GM19351 (cell line): ENCODE measurements at regions not wholly inside any gene's neighbourhood (a gene's known extent, or its start where the extent isn't known, plus 50 kb on each side); places are given as distances from the start of the nearest gene placed in this dataset.

Source experiments
- ATAC-seq: cut with Tn5 transposase; IDR thresholded peaks from one replicate; pipeline ENCODE4 v1.9.1; 2021; ENCODE audit warnings: mild to moderate bottlenecking, moderate library complexity; ENCODE audit not compliant: unreplicated experiment

- peak; percentile 91 for ATAC-seq
Measured at GRCh38 chr4:56757821-56758411, 63.6 kb downstream of the SPINK2 start.

GRCh38 chr4:56757261-56757746 is 64.2 kb downstream of the SPINK2 start:
- peak; percentile 43 for ATAC-seq

GRCh38 chr4:56755901-56756300 is 65.6 kb downstream of the SPINK2 start:
- no peak for ATAC-seq

- no peak for ATAC-seq
Measured at GRCh38 chr4:56752985-56753384, 68.5 kb downstream of the SPINK2 start.

- ATAC-seq, result no peak
Measured at GRCh38 chr4:56750231-56750630, 69.1 kb upstream of the HOPX start.

- no peak for ATAC-seq
Measured at GRCh38 chr4:56748271-56748670, 67.2 kb upstream of the HOPX start.

- no peak for ATAC-seq
Measured at GRCh38 chr4:56746639-56747038, 65.5 kb upstream of the HOPX start.

- ATAC-seq, result no peak
Measured at GRCh38 chr4:56745042-56745441, 63.9 kb upstream of the HOPX start.

- peak; percentile 55 for ATAC-seq
Measured at GRCh38 chr4:56744030-56744429, 62.9 kb upstream of the HOPX start.

GRCh38 chr4:56743550-56743949 is 62.5 kb upstream of the HOPX start:
- no peak for ATAC-seq

GRCh38 chr4:56742080-56742871 is 61.2 kb upstream of the HOPX start:
- no peak for ATAC-seq

GRCh38 chr4:56741595-56741994 is 60.5 kb upstream of the HOPX start:
- ATAC-seq, result no peak

GRCh38 chr4:56739066-56739777 is 58.1 kb upstream of the HOPX start:
- no peak for ATAC-seq

- ATAC-seq, result no peak
Measured at GRCh38 chr4:56737666-56738065, 56.6 kb upstream of the HOPX start.

- ATAC-seq, result no peak
Measured at GRCh38 chr4:56733352-56733751, 52.3 kb upstream of the HOPX start.

GRCh38 chr4:56732301-56732700 is 51.2 kb upstream of the HOPX start:
- no peak for ATAC-seq

GRCh38 chr4:56731857-56732256 is 50.8 kb upstream of the HOPX start:
- no peak for ATAC-seq
